GM11168 (cell line): ENCODE measurements at regions not wholly inside any gene's neighbourhood (a gene's known extent, or its start where the extent isn't known, plus 50 kb on each side); places are given as distances from the start of the nearest gene placed in this dataset.
"Not testable (repeated sequence)": the region's sequence is repeated elsewhere in the genome, so short reads cannot be mapped to it uniquely, and the experiment has no call there.

Experiments used
- in situ Hi-C: fragments of 300-500 bp; cut with MboI; formaldehyde crosslinking; loops from one replicate; pipeline ENCODE4 v1.12.0; 2022; ENCODE audit warnings: low sequenced_read_pairs; ENCODE audit not compliant: unreplicated experiment

- in situ Hi-C loops, result no loop called here
Observed at GRCh38 chr20:39713076-39713840, 751.1 kb downstream of the DHX35 start.

DNA sequence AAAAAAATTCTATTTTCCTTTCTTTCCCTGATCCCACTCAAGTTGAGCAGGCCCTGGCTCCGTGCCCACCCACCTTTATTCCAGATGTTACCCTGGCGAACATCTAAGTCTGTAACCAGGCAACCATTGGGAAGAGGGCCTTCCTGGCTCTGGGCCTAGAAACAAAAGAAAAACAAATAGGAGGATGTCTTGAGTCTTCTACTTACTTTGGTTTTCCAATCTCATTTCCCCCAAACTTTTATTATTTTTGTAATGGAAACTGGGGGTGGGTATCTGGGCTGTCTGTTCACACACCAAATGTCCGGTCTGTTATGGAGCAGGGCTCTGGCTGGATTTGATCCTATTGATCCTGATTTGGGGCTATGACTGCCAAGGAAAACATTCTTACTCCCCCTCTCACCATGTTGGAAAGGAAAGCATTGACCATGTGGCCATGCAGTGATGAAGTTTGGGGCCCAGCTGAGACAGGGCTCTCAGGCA, 744.1 kb downstream of the DHX35 start:
- in situ Hi-C loops, result no loop called here

- in situ Hi-C loops, result no loop called here
Observed at GRCh38 chr20:39705032-39705431, 742.9 kb downstream of the DHX35 start.

- in situ Hi-C loops, result not testable (repeated sequence)
Observed at GRCh38 chr20:39703357-39703756, 741.2 kb downstream of the DHX35 start.

DNA sequence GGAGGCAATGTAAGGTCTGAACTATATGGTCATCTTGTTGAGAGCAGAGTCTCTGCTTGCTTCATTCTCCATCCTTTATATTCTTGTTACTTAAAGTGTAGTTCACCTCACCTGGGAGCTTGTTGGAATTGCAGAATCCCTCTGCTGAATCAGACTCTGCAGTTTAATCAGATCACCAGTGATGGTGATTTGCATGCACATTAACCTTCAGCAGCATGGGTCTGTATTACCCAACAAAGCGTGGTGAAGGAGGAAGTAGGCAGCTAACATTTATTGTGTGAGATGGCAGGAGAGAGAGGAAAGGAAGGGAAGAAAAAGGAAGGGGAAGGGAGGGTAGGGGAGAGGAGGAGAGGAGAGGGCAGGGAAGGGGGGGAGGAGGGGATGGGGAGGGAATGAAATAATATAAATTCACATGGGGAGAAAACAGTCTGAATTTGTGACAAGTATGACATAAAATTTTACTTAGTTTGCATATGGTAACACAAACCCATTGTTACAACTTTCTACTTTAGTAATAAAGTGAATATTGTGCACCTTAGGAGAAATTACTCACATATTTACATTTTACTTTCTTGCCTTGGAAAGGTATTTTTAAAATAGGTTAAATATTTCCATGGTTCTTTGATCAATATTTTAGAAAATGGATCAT, 740.7 kb downstream of the DHX35 start:
- in situ Hi-C loops, result no loop called here

DNA sequence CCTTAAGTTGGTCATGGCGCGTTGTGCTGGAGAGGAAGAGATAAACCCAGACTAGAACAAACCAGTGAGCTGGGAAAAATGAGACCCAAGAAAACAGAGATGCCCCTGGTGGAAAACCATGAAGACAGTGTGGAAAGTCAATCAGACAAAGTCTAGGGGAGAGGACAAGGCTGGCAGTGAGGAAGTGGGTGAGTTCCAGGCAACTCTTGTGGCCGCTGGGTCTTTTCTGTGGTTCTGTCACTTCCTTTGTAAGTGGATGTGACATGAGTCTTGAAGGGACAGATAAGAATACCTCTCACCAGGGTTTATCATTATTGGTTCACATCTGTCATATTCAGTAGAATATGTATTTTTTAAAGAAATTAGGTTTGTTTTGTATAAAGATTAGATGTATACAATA, 738.4 kb downstream of the DHX35 start:
- in situ Hi-C loops, result no loop called here

- in situ Hi-C loops, result no loop called here
Observed at GRCh38 chr20:39699166-39699725, 737.1 kb downstream of the DHX35 start.

DNA sequence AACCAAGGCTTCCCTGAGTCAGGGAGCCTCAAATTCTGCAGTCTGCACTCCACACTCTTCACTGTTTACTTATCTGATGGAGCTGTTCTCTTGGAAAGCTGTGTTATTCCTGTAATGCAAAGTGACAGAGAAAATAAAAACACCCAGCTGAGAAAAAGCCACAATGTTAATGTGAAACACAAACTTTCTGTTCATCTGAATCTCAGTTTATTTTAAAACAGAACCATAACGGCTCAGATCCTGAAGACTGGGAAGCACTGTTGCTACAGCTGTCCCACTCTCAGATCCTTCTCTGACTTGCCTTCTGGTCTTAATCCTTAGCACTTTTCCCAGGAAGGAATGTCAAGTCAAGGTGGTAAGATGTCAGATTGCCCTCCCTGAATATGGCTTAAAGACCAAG, 736.6 kb downstream of the DHX35 start:
- in situ Hi-C loops, result no loop called here

GRCh38 chr20:39691151-39691862, 729.2 kb downstream of the DHX35 start:
- in situ Hi-C loops, result no loop called here

GRCh38 chr20:39676857-39677391, 714.8 kb downstream of the DHX35 start:
- in situ Hi-C loops, result no loop called here

DNA sequence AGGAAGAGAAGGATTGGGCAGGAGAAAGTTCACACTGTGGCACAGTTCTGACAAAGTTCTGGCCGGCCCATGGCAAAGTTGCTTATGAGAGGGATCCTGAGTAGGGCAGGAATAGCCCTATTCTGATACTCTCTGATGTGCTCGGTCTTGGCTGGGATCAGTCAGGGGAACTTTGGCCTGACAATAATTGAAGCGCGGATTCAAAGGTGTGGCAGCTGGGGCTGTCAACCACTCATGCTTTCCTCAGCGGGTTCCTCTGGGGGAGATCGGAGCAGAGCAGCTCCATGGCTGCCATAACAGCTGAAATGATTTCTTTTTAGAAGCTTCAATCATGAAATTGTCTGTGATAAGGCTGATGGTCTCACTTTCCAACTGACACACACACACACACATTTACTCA, 714.1 kb downstream of the DHX35 start:
- in situ Hi-C loops, result no loop called here

DNA sequence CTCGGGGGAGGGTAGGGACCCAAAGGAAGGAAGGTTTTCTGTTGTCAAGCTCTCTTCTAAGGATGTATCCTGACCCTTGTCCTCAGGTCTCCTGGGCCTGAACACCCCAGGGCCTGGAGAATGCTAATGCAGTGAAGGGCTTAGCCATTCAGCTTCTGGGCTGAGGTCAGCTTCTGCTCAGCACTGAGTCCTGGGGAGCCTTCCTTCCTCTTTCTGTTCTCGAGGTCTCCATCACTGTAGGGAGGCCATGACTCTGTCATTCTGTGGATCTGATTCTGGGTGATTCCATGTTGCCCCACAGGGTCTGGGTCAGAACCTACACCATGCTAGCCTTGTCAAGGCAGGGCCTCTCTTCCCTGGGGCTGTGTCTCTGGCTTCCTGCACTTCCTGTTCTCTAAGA, 712.7 kb downstream of the DHX35 start:
- in situ Hi-C loops, result no loop called here

- in situ Hi-C loops, result no loop called here
Observed at GRCh38 chr20:39670988-39671387, 708.8 kb downstream of the DHX35 start.

DNA sequence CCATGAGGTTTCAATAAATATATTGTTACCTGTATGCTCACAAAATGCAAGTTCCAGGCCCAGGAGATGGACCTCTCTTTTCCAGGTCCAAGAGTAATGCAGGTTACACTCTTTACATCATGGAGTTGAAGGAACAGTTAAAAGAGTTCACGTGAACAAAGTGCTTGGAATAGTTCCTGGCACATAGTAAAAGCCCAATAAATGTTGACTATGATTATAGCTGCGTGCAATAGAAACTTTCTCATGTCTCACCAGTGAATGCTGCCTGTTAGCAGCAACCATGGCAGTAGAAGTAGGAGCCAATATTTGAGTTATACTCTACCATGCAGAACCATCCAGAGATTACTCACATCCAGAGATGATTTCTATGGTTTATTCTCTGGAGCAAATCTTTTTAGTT, 707.5 kb downstream of the DHX35 start:
- in situ Hi-C loops, result no loop called here

DNA sequence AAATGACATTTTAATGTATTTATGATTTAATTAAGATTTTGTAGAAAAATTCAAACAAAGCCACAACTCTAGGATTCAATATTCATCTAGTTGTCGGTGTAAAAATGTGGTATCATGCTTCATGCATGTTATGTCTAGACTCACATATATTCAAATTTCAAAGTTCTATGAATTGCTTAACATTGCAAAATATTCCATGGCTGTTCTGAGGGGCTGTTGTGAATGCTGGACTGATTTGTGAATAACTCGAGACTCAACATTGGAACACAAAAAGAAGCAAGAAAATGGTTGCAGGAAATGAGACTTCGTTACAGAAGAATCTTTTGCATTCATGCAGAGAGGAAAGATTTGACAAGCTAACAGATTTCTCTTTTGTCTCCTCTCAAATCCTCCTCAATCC, 705.9 kb downstream of the DHX35 start:
- in situ Hi-C loops, result no loop called here

- in situ Hi-C loops, result no loop called here
Observed at GRCh38 chr20:39661833-39662232, 699.7 kb downstream of the DHX35 start.

- in situ Hi-C loops, result no loop called here
Observed at GRCh38 chr20:39660965-39661364, 698.8 kb downstream of the DHX35 start.

DNA sequence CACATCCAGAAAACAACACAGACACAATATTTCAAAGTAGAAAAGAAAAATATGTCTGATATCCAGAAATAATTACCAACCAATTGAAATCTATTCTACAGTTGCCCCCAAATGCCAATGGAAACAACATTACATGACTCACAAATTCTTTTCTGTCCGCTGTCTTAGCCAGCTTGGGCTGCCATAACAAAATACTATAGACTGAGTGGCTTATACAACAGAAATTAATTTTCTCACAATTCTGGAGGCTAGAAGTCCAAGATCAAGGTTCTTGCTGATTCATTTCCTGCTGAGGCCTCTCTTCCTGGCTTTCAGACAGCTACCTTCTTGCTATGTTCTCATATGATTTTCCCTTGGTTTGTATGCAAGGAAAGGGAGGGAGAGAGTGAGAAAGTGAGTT, 698.1 kb downstream of the DHX35 start:
- in situ Hi-C loops, result no loop called here

DNA sequence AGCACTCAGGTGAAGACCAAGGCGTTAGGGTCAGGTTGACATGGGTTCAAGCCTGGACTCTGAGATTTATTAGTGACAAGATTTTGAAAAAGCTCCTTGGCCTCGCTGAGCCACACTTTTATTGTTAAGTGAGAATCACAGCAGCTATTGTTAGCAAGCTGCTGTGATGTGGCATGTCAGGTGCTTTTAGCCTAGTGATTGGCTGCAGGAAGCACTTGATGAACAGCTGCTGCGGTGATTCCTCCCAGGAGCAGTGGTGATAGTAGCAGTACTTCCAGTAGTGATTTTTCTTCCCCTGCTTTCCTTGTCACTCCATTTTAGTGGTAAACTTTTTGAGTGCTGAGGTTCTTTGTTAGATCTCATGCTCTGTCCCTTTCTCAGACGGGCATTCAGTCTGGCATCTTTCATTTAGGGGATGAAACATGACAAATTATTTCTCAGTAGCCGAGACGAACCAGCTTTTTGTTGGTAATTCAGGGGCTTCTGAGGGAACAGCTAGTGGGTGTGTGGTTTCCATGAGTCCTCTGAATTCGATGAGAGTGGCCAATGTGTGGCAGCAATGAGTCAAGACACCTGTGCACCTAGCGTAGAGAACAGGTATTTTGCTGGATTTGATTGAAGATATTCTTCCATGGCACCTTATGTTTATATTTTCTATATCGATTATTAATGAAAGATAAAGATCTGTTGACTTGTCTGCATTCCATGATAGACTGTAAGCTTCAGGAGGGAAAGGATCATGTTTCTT, 696.7 kb downstream of the DHX35 start:
- in situ Hi-C loops, result no loop called here

DNA sequence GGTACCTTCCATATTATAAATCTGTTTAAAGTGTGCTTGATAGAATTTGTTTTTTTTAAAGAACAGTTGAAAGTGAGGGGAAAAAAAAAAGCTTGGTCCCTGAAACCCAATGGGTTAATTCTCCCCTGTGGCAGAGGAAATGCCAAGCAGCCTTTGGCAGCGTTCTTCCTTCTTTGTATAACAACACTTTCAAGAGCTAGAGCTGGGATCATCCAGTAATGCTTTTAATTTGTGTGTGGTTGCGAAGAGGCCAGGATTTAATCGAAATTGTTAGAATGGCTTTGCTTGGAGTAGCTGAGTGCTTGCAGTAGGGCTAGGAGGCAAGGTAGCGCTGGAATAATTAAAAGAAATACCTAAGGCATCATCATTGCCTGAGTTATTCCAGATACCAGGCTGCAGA, 692.0 kb downstream of the DHX35 start:
- in situ Hi-C loops, result no loop called here
